ENCODE measurements at regions not wholly inside any gene's neighbourhood (a gene's known extent, or its start where the extent isn't known, plus 50 kb on each side); places are given as distances from the start of the nearest gene placed in this dataset.

DNA sequence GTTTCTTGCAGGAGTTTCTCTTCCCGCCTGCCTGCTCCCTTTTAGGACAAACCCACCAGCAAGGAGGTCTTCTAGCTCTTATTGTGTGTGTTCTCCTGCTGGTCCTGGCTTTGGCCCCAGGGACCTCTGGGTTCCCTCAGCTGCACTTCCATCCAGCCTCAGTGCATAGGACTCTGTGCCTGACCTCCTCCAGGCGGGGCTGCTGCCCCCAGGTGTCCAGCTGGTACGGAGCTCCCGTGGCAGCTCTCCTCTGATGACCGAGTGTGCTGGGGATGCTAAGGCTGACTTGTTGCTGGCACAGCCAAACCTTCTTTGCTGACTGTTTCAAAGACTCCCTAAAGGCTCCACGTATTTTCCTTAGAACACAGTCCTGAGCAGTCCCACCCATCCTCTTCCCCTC is 126.5 kb downstream of the GPCPD1 start:
- H3K9me3 Mint-ChIP-seq: no peaks in the 10 kb centered on the region
- Histone ChIP-seq H2AK5ac (ENCODE audit: insufficient read length, low read length) (no peak overlapping the region), H2BK120ac (ENCODE audit: low read depth, low read length, poor library complexity, severe bottlenecking) (no peak overlapping the region), H3K79me2 (ENCODE audit: insufficient read depth, low read length) (no peaks in the 10 kb centered on the region), H3T11ph (ENCODE audit: low read length) (no peak overlapping the region), H2AFZ (ENCODE audit: low read length) (no peak overlapping the region), H2BK5ac (ENCODE audit: insufficient read length, low read length) (no peak overlapping the region), H3K9me3 (ENCODE audit: control insufficient read depth, low read depth, low read length) (no peaks in the 10 kb centered on the region), H3K27ac (ENCODE audit: insufficient read length, low read depth, low read length) (no peak overlapping the region), H3K56ac (ENCODE audit: insufficient read length, low read depth, low read length) (no peak overlapping the region), H3K23ac (ENCODE audit: insufficient read length, low read depth, low read length) (no peak overlapping the region), H3K18ac (ENCODE audit: insufficient read length, low read depth, low read length) (no peak overlapping the region), H3K23me2 (ENCODE audit: insufficient read length, low read depth, low read length, poor library complexity, severe bottlenecking) (no peaks in the 10 kb centered on the region), H4K91ac (ENCODE audit: insufficient read length, low read depth, low read length) (no peak overlapping the region), H4K20me1 (ENCODE audit: control insufficient read depth, insufficient read depth, insufficient read length) (no peaks in the 10 kb centered on the region), H3K14ac (ENCODE audit: insufficient read depth, low read length) (no peak overlapping the region), H4K5ac (ENCODE audit: insufficient read length, low read depth, low read length) (no peak overlapping the region), H3K4ac (ENCODE audit: low read depth, low read length) (no peak overlapping the region), H2BK12ac (ENCODE audit: insufficient read length, low read depth, low read length) (no peak overlapping the region), H3K4me2 (ENCODE audit: insufficient read depth, insufficient read length, low read length) (no peak overlapping the region), H3K9ac (ENCODE audit: extremely low read depth, insufficient read length, low read length) (no peak overlapping the region), H4K8ac (replicated peaks; ENCODE audit: insufficient read length, low read depth, low read length) (no peak overlapping the region), H3K4me1 (ENCODE audit: insufficient read depth, low read length) (no peaks in the 10 kb centered on the region), H3K27me3 (ENCODE audit: insufficient read depth, low read length) (no peaks in the 10 kb centered on the region), H3K79me1 (ENCODE audit: insufficient read depth, low read depth, low read length, poor library complexity, severe bottlenecking) (no peaks in the 10 kb centered on the region), H2BK15ac (ENCODE audit: low read depth, low read length) (no peak overlapping the region), H2BK20ac (ENCODE audit: low read depth, low read length, poor library complexity, severe bottlenecking) (no peak overlapping the region)
- H3K4me1 Mint-ChIP-seq: peaks cover 3 to 16% of the 10 kb centered on the region in 2 experiments
- no CpG with 5 or more reads among the region's 6 CpGs for WGBS (ENCODE audit: extremely low coverage, insufficient read length, low lambda C conversion rate)
- H3K27me3 Mint-ChIP-seq (ENCODE audit: low read depth): peaks cover 14% of the 10 kb centered on the region
- H3K4me3 Mint-ChIP-seq: no peak overlapping the region
- H3K36me3 Mint-ChIP-seq (ENCODE audit: insufficient read depth in 1 of 3, low read depth in 3 of 3): no peaks in the 10 kb centered on the region
- H3K27ac Mint-ChIP-seq: peak overlapping the region in 1 of 3 experiments; percentile 60; a peak in 1 of 7 replicates
- no peak for DNase-seq
- no peak for TF ChIP-seq CTCF (conservative IDR thresholded peaks at IDR 0.05)

Measured in H9 (cell line).